PFSK-1 (cell line): ENCODE measurements at regions not wholly inside any gene's neighbourhood (a gene's known extent, or its start where the extent isn't known, plus 50 kb on each side); places are given as distances from the start of the nearest gene placed in this dataset.

Experiments
- FOXP2 ChIP-seq: optimal IDR thresholded peaks from 2 replicates; pipeline ENCODE3; 2011; ENCODE audit warnings: borderline replicate concordance, control low read depth, inconsistent platforms; ENCODE audit not compliant: insufficient read depth; ENCODE audit errors: extremely low read length, extremely low read depth
- POLR2AphosphoS5 ChIP-seq: IDR thresholded peaks from 2 replicates; pipeline ENCODE4 v1.6.1; 2012; ENCODE audit warnings: low read depth, mild to moderate bottlenecking, control low read depth, low read length, moderate library complexity
- SIN3A ChIP-seq: IDR thresholded peaks from 2 replicates; pipeline ENCODE4 v1.6.1; 2012; ENCODE audit warnings: mild to moderate bottlenecking, low read length, moderate library complexity, borderline replicate concordance; ENCODE audit not compliant: insufficient read depth
- TAF1 ChIP-seq: IDR thresholded peaks from 2 replicates; pipeline ENCODE4 v1.6.1; 2012; ENCODE audit warnings: low read length, control low read depth, borderline replicate concordance; ENCODE audit not compliant: insufficient read depth
- TF ChIP-seq, protein P1 (sequence below), 2 experiments: IDR thresholded peaks; 2 replicates each; pipeline versions ENCODE4 v1.6.1 to v1.8.0; 2011 to 2012; ENCODE audit warnings: low read depth in 2 of 2, low read length in 2 of 2, control low read depth in 1 of 2, inconsistent platforms in 1 of 2, mild to moderate bottlenecking in 1 of 2, moderate library complexity in 1 of 2; ENCODE audit not compliant: insufficient read depth in 1 of 2

DNA sequence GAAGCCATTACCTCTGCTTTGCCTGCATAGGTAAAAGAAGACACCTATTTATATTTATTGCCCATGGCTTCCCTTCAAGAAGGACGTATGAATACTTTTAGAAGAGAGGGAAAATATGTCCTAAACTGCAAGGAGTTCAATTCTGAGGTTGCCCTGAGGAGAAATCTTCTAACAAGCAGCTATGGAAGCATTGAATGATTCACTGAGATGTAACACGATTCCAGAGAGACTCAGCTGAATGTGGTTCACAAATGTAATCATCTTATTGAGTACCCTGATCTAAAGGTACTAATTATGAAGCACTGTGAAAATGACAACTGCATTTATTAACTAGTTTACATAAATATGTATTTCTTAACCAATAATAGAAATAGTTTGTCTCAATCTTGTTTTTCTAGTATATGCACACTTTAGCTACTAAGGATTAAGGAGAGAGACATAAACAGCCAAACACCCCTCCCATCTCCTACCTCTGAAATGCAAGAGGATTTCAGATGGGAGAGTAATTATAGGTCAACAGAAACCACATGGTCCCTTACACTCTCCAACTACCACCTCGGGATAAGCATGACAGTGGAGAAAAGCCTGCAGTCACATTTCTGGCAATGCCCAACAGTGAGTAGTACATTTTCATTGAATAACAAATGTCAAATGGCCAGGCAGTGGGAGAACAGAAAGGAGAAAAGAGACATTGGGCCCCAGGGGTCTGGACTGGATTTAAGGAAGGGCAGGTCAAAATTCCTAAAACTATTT, 506.2 kb upstream of the IL12A start:
- TF ChIP-seq TAF1 (no peak), SIN3A (no peak), FOXP2 (no peak), POLR2AphosphoS5 (no peak)
- TF ChIP-seq, protein P1, sequence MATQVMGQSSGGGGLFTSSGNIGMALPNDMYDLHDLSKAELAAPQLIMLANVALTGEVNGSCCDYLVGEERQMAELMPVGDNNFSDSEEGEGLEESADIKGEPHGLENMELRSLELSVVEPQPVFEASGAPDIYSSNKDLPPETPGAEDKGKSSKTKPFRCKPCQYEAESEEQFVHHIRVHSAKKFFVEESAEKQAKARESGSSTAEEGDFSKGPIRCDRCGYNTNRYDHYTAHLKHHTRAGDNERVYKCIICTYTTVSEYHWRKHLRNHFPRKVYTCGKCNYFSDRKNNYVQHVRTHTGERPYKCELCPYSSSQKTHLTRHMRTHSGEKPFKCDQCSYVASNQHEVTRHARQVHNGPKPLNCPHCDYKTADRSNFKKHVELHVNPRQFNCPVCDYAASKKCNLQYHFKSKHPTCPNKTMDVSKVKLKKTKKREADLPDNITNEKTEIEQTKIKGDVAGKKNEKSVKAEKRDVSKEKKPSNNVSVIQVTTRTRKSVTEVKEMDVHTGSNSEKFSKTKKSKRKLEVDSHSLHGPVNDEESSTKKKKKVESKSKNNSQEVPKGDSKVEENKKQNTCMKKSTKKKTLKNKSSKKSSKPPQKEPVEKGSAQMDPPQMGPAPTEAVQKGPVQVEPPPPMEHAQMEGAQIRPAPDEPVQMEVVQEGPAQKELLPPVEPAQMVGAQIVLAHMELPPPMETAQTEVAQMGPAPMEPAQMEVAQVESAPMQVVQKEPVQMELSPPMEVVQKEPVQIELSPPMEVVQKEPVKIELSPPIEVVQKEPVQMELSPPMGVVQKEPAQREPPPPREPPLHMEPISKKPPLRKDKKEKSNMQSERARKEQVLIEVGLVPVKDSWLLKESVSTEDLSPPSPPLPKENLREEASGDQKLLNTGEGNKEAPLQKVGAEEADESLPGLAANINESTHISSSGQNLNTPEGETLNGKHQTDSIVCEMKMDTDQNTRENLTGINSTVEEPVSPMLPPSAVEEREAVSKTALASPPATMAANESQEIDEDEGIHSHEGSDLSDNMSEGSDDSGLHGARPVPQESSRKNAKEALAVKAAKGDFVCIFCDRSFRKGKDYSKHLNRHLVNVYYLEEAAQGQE (IDR thresholded peaks at IDR 0.05; ENCODE audit: insufficient read depth in 1 of 2, low read depth in 2 of 2, low read length in 2 of 2) = no peak

DNA sequence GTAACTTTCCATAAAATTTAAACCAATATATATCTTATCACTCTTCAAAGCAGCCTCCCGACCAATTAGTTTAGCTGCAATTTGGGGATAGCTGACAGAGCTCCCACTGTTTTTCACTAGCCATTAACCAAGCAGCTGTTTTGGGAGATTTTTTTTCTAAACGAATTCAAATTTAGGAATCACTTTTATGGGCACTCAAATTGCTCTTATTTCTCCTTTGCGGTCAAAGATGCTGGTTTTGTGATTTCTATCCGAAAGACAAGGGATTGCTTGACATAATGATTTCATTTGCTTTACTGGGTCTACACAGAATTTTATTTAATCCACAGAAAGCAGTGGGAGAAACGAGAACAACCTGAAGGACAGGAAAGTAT, 505.7 kb upstream of the IL12A start:
- TF ChIP-seq TAF1 (no peak), POLR2AphosphoS5 (no peak), SIN3A (no peak)
- TF ChIP-seq, protein P1 (IDR thresholded peaks at IDR 0.05; ENCODE audit: insufficient read depth in 1 of 2, low read depth in 2 of 2, low read length in 2 of 2) = no peak

DNA sequence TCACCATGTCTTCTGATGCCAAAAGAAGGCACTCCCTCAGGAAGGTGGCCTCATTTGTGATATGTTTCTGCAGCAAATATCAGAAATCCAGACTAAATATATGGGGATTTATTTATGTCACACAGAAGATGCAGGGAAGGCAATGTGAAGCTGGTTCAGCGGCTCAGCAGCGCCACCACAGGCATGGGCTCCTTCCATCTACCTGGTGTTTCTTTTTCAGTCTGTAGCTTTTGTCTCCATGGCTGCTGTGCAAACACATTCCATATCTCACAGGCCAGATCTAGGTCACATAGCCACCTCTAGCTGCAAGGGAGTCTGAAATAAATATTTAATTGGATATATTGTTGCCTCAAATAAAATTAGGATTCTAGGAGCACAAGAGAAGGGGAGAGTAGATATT, 502.1 kb upstream of the IL12A start:
- no peak for TF ChIP-seq FOXP2
- TF ChIP-seq, protein P1 (IDR thresholded peaks at IDR 0.05; ENCODE audit: insufficient read depth in 1 of 2, low read depth in 2 of 2, low read length in 2 of 2) = no peak
- TF ChIP-seq POLR2AphosphoS5 = no peak

DNA sequence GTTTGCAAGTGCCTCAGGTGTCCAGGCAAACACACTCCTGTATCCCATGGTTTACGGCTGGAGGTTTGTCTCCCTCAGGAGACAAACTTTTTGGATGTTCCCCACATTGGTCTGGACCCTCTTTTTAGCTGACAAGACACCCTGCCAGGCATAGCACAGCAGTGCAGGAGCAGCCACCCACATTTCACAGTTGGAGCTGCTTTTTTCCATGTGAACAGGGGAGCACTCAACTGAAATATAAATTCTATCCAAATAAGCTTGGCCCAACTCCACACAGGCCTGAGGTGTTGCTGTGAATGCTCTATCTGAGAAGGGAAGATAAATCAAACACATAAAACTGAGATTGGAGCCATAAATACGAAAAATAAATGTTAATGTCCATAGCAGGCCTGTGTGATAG, 501.3 kb upstream of the IL12A start:
- TF ChIP-seq, protein P1 (IDR thresholded peaks at IDR 0.05; ENCODE audit: insufficient read depth in 1 of 2, low read depth in 2 of 2, low read length in 2 of 2) = no peak
- no peak for TF ChIP-seq FOXP2
- no peak for TF ChIP-seq TAF1
- no peak for TF ChIP-seq POLR2AphosphoS5
- no peak for TF ChIP-seq SIN3A

DNA sequence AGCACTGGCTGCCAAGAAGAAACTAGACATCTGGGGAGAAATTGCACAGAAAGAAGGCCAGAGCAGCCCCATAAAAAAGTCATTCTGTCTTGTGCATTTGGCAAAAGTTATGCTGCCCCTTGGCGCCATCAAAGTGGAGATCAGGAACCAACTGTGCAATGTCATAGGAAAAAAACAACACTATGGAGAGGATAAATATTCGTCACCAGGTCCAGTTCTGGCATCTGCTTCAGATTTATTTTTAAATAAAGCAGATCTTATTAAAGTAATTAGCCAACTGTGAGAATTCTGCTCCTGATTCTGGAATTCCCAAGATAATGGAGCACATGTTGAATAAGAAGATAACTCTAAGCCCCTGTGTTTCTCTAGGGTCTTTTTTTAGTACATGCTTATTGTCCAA, 500.0 kb upstream of the IL12A start:
- TF ChIP-seq FOXP2 (no peak), SIN3A (no peak), TAF1 (no peak), POLR2AphosphoS5 (no peak)
- TF ChIP-seq, protein P1 (IDR thresholded peaks at IDR 0.05; ENCODE audit: insufficient read depth in 1 of 2, low read depth in 2 of 2, low read length in 2 of 2) = no peak
